Stimulated activated CD8-positive, alpha-beta memory T cell treated with anti-CD3 and anti-CD28 coated beads, Interleukin-15, amount 100 ng/mL, for 1 hour (primary cell): ENCODE measurements at regions not wholly inside any gene's neighbourhood (a gene's known extent, or its start where the extent isn't known, plus 50 kb on each side); places are given as distances from the start of the nearest gene placed in this dataset.
"Not testable (repeated sequence)": the region's sequence is repeated elsewhere in the genome, so short reads cannot be mapped to it uniquely, and the experiment has no call there.

Experiments
- DNase-seq: peaks from one replicate; pipeline ENCODE4 v3.0.0-alpha.2; 2020; ENCODE audit warnings: low read depth

DNA sequence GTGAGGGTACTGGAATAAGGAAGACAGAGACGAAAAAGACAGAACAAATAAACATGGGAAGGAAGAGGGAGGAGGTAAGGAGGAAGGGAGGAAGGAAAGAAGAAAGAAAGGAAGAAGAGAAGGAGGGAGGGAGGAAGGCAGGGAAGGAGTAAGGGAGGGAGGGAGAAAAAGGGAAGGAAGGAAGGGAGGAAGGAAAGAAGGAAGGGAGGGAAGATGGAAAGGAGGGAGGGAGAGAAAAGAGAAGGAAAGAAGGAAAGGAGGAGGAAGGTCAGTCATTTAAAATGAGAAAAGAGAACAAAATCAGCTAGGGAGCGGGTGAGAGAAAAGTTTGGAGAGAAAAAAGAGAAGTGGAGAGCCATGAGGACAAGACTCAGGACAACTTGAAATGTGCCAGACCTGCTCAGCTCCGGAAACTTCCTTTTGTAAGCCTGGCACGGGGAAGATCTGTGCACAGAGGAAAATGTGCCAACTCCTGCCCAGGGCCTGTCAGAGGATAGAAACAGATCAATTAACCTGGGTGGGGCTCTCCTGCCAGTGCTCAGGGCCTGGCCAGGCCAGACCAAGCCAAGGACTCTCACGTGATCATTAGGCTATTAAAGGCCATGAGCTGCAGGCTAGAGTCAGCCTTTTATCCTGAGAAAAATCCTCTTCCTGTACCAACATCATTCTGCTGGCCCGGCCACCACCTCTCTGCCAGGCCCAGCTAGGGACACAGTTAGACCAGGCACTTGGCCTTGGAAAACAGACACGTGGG lies 50.1 kb upstream of the BCL6 start:
- no peak for DNase-seq

GRCh38 chr3:187798126-187798525 lies 52.9 kb upstream of the BCL6 start:
- DNase-seq = no peak

GRCh38 chr3:187798531-187799530 lies 53.6 kb upstream of the BCL6 start:
- no peak for DNase-seq

DNA sequence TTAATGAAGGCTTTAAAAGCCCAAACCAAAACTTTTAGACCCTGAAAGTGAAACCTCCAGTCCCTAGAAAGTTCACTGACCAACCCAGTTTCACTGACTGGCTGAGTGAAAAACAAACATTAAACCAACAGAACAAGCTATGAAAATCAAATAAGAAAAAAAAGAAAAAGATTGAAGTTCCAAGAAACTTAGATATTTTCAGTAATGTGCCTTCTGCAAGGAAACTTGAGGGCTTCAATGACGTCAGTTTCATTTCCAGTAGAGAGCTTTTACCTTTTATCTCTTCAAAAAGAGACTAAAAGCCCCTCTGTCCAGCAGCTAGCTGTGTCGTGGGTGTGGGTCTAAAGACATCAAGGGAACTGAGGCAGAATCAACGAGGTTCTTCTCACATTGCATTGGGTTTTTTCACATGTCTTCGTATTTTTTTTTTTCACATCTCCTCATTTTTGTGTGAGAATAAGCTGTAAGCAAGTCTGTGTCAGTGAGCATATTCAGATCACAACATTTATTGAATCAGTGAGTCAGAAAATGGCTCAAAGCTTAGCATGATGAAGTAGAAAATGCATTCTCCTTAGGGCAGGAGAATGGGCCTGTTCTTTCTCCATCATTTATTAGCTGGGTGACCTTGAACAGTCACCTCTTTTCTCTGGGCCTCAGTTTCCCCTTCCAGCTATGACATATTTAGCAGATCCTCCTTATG lies 54.8 kb upstream of the BCL6 start:
- DNase-seq = no peak

DNA sequence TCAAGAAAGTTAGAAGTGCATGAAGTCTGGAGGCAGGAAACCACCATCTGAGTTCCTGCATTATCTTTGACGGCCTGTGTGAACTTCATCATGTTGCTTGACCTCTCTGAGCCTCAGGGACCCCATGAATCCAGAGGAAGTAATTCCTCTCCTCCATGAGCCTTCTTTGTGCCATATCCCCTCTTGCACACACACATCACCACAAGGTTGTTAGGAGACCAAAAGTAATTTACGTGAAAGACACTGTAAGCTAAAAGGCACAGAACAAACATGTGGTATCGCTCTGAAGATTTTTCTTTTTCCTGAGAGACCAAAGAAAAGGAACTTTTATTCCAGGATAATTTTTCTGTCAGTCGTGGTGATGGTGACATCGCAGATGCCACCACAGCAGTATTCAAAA lies 55.9 kb upstream of the BCL6 start:
- no peak for DNase-seq

DNA sequence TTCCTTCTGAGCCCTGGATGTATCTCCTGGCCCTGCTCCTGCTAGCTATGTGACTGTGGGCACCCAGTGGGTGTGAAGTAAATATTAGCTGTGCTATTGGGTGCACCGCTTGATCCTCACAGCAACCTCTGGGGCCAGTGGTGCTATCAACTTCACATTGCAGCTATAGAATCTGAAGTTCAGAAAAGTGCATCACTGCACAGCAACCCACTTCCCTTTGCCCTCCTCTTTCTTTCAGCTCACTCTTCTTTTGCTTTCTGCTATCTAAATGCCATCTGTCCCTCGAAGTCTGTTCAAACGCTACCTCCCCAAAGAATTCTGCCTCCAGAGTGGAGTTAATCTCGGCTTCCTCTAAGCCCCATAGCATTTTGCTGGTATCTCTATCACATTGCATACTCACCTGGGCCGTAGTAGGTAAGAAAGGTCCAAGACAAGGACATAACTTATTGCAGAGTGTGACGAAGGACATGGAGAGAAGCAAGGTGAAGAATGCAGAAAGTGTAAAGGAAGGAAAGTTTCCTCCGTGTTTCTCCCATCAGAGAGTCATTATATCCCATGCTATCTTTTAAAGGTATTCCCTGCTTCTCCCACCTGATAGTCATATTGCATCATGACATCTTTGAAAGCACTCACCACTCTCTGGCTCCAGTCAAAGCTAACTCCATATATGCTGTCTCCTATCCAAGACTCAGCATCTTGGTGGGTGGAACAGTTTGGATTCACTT lies 57.1 kb upstream of the BCL6 start:
- no peak for DNase-seq

GRCh38 chr3:187802928-187803259 lies 57.6 kb upstream of the BCL6 start:
- DNase-seq = no peak

DNA sequence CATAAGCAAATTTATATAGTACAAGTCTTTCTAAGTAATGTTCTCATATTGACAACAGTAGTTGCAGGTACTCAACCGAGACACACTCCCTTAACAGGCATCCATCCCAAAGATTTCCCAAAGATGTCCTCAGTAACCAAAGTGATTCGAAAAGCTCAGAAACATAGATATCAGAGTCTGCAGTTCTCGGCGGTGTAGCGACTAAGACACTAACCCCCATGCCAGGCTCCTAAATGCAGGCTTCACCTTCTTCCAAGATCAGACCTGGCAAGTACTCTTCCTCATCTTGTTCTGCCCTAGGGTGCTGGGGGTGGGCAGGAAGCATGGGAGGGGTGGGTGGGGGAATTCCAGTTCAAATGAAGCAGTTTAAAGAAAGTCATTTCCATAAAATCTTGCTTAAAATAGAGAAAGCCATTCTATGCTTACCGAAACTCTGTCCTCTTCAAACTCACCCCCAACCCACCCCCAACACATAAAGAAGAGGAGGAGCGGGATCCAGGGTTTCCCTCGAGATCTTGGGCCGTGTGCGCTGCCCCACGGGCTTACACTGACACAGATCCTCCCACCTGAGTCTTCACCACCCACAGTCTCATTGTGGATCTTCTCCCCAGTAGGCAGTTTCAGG lies 59.0 kb upstream of the BCL6 start:
- no peak for DNase-seq

DNA sequence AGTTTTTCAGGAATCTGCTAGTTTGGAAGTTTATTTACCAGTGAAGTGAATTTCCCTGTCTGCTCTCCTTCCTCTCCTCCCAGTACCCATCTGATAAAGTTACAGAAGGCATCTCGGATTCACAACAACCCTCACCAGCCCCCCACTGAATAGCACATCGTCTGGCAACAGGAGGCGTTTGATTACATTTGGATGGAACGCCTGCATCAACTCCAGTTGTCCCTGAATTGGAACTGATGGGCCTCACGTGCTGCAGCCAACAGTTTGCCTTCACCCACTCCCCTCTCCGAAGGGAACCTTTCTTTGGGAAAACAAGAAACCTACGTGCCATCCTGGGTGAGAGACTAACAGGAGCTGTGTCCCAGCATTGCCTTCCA lies 59.5 kb upstream of the BCL6 start:
- DNase-seq = no peak

DNA sequence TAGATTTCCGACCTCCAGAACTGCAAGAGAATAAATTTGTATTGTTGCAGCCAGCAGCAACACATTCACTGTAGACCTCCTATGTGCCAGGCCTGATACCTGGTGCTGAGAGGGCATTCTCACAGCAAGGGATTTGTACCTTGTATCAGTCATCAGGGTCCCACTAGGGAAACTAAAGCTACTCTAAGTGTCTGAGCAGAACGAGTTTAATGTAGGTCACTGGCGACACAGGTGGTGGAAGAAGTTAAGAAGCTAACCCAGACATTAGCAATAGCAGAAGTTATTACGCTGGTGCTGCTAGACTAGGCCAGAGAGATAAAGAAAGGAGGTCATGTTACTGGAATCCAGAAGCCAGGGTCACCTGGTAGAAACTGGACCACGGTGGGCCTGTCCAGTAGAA lies 60.5 kb upstream of the BCL6 start:
- no peak for DNase-seq

DNA sequence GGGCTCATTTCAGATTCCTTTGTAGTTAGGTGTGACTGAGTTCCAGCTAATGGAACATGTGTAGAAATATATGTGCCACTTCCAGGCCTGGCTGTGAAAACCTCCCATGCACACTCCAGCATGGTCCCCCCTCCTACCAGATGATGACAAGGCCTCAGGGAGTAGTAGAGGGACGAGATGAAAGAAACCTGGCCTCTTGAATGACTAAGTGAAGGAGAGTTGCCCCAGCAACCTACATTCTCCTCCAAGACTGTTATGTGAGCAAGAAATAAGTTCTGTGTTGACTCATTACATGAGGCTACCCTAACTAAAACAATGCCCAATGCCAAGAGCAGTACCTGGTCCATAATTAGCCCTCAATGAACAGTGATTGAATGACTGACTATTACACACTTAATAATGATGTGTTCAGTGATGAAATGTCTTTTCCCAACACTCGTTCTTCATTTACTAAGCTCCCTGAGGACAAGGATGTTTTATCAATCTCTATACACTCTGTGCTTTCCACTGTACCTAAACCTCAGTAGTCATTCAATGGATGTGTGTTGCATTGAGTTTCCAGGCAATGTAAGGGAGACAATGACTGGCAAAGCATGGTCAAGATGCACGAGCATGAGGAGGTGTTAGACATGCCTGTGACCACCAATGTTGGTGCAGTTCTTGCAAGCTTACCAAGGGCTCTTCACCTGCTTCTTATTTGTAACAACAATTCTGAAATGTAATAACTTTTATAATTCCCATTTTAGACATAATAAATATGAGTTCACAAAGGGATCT lies 62.0 kb upstream of the BCL6 start:
- DNase-seq = no peak

GRCh38 chr3:187808527-187808895 lies 63.2 kb upstream of the BCL6 start:
- no peak for DNase-seq

GRCh38 chr3:187809612-187809991 lies 64.3 kb upstream of the BCL6 start:
- DNase-seq = no peak

DNA sequence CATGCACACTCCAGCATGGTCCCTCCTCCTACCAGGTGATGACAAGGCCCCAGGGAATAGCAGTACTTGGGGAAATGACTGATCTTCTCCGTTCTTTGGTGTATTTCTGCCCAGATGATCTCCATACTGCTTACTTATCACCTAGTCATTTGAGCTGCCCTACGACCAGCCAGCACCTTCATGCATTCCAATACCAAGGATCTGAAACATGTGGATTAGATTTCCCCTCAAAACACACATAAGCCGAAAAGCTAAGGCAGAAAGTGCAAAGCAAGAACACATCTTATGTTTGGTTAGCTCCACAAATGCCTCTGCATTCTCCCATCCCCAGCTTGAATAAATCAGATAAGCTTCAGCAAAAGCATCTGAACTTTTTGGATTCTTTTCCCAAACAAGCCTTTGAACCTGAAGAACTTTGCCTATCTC lies 64.8 kb upstream of the BCL6 start:
- DNase-seq = no peak

DNA sequence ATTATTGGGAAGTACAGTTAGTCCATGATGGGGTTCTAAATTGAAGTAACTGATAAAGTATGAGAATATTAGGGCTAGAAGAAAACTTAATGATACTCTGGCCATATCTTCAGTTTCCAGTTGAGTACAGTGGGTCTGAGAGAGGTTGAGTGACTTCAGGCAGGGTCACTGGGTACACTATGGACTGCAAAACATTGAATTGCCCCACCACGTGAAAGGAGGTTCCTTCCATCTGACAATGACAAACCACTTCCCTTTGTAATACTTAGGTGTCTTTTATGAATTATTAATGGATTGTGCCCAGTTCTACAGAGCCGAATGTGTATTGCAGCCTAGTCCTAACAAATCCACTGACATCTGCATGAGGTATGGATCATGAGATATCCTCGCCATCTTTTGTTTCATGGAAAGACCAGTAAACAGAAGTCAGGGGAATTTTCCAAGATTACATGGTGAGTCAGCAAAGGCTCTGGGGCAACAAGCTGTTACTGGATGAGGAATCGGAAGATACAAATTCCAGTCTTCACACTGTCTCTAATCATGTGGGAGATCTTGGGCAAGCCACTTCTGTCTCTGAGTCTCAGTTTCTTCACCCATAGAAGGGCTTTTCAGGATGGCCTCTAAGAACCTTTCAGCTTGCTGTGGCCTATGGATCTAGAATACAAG lies 66.5 kb upstream of the BCL6 start:
- no peak for DNase-seq

DNA sequence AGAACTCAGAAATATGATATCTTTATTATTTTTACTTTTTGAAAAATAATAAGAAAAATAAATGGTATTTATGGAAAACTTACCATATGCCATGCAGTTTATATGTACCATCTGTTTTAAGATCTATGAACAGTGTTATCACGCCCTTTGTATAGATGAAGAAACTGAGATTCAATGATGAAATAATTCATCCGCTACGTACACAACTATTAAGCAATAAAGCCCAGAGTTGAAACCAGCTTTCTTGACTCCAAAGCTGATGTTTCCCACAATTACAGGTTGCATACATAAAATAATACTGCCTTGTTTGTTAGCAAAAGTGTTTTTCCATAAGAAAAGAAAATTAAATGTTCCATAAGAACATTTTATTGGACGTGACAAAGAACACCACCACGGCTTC lies 67.2 kb upstream of the BCL6 start:
- DNase-seq = no peak

DNA sequence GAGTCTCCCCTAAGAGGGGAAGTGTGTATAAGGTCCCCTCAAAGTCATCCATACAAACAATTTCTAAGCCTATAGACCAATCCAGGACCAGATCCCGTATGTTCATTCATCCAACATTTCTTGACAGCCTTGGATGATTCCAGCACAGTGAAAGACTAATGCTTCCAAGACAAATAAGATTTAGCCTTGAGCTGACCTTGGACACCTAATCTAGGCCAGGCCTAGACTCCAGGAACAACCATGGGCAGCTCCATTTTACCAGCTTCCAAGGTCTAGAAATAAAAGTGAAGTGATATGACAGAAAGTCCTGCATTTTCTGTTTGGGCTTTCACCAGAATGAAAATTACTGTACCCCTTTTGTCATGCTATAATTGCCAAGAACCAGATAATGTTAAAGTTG lies 67.9 kb upstream of the BCL6 start:
- DNase-seq = no peak

- not testable (repeated sequence) for DNase-seq
Observed at GRCh38 chr3:187817766-187818165, 72.5 kb upstream of the BCL6 start.

GRCh38 chr3:187821616-187822317 lies 76.5 kb upstream of the BCL6 start:
- no peak for DNase-seq

DNA sequence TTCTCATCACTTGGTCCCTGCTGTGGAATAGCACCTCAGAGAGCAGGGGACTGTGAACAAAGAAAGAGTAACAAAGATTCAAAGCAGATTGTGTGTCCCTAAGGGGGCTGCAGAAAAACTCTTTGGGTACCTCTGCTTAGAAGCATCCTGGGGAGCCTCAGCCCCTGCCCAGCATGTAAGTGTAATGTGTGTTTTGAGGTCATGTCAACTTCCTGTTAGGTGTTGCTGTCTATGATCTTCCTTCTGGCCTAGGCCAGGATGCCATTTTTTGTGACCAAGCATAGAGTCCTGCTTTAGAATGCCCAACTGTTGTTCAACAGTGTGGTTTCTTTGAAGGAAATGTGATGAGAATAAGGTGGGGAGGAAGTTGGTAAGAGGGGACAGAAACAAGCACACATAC lies 77.1 kb upstream of the BCL6 start:
- DNase-seq = no peak
